Heart left ventricle (tissue), 16 donors: ENCODE measurements at regions not wholly inside any gene's neighbourhood (a gene's known extent, or its start where the extent isn't known, plus 50 kb on each side); places are given as distances from the start of the nearest gene placed in this dataset.

ENCODE experiments used
- ATAC-seq, 4 donors: fragments of 200-7000 bp; cut with Tn5 transposase; one replicate each; pipeline ENCODE4 v1.9.1; 2020 to 2022; ENCODE audit warnings: moderate library complexity in 4 of 4, mild to moderate bottlenecking in 3 of 4, moderate number of reproducible peaks in 1 of 4
- DNase-seq, 5 donors: peaks; one replicate each; pipeline ENCODE4 v3.0.0-alpha.2; 2020
- H3K27ac ChIP-seq, 12 donors: fragments of 200-600 bp; sonication (generic) in 4 of 12; one replicate each; pipeline versions ENCODE4 v1.5.0 to v1.8.0; 2016 to 2022; ENCODE audit warnings: mild to moderate bottlenecking in 2 of 12
- H3K27me3 ChIP-seq, 9 donors: fragments of 200-600 bp; sonication (generic) in 2 of 9; one replicate each; pipeline versions ENCODE4 v1.5.1 to v1.8.0; 2016 to 2022; ENCODE audit warnings: mild to moderate bottlenecking in 3 of 9
- H3K36me3 ChIP-seq, 9 donors: fragments of 200-600 bp; sonication (generic) in 2 of 9; one replicate each; pipeline versions ENCODE4 v1.5.0 to v1.8.0; 2018 to 2022; ENCODE audit warnings: mild to moderate bottlenecking in 2 of 9
- H3K4me1 ChIP-seq, 12 donors: fragments of 200-600 bp; sonication (generic) in 4 of 12; one replicate each; pipeline versions ENCODE4 v1.5.0 to v1.8.0; 2016 to 2022; ENCODE audit warnings: mild to moderate bottlenecking in 3 of 12
- H3K4me3 ChIP-seq, 12 donors: fragments of 200-600 bp; sonication (generic) in 4 of 12; one replicate each; pipeline versions ENCODE4 v1.5.0 to v1.8.0; 2017 to 2022; ENCODE audit warnings: mild to moderate bottlenecking in 9 of 12, moderate library complexity in 4 of 12
- H3K9me3 ChIP-seq, 12 donors: fragments of 200-600 bp; sonication (generic) in 4 of 12; one replicate each; pipeline versions ENCODE4 v1.5.0 to v1.8.0; 2016 to 2022; ENCODE audit warnings: mild to moderate bottlenecking in 1 of 12
- POLR2A ChIP-seq, 2 donors: fragments of 450-650 bp; IDR thresholded peaks; one replicate each; pipeline ENCODE4 v1.6.1; 2017; ENCODE audit warnings: antibody characterized with exemption in 2 of 2, mild to moderate bottlenecking in 2 of 2, moderate library complexity in 2 of 2
- WGBS, 4 donors: extraction: QIAGEN DNeasy Blood & Tissue Kit in 2 of 4; methylation state at CpG; one replicate each; pipeline versions ENCODE4 v1.1.5 to v1.1.7; 2013 to 2018; 5-methylcytosine and 5-hydroxymethylcytosine counted together
- intact Hi-C, 10 donors: fragments of 100-400 bp; cut with DNase I; formaldehyde crosslinking; loops; one replicate each; pipeline versions ENCODE4 v1.11.1 to v1.14.2; 2022
- TF ChIP-seq, protein P1 (sequence below), 12 donors: fragments of 200-600 bp; sonication (generic) in 4 of 12; IDR thresholded peaks; one replicate each; pipeline versions ENCODE4 v1.5.0 to v1.8.0; 2018 to 2022; ENCODE audit warnings: antibody characterized with exemption in 12 of 12, mild to moderate bottlenecking in 5 of 12
- donor health status: ischemic (EF 13 %, LVEDD 7.1; RV severe dilation, severe dysfunction).
- donor health status: healthy with polysubstance abuse.
- donor health status: DM: no; HTN: yes; CAD: no.
- donor health status: DM: no; HTN: no; CAD: no.
- donor health status: ischemic (EF 25% LVEDD 6.9; RV normal size, moderate dysfunction).
- donor health status: ischemic (EF 25% LVEDD 5.7; RV mildly dilated, moderate dysfunction).
- donor health status: healthy.
- donor health status: DM: yes; HTN: yes; CAD: no.
- donor health status: ischemic (EF 35%, LVEDD 5.7; RV mildly dilated, moderate dysfunction).
- donor health status: nonischemic (EF 11% LVEDD 7.7; RV severe dilation, severe dysfunction).
- donor health status: DM: yes; HTN: yes; CAD: no.
- donor health status: PGD.
- donor health status: ischemic (EF 29% LVEDD 5.4; RV normal size, mild dysfunction).
- donor health status: nonischemic (EF 23%, LVEDD 6.1; RV moderate dilation, normal function).

- TF ChIP-seq POLR2A (IDR thresholded peaks at IDR 0.05) = no peak
- TF ChIP-seq, protein P1, sequence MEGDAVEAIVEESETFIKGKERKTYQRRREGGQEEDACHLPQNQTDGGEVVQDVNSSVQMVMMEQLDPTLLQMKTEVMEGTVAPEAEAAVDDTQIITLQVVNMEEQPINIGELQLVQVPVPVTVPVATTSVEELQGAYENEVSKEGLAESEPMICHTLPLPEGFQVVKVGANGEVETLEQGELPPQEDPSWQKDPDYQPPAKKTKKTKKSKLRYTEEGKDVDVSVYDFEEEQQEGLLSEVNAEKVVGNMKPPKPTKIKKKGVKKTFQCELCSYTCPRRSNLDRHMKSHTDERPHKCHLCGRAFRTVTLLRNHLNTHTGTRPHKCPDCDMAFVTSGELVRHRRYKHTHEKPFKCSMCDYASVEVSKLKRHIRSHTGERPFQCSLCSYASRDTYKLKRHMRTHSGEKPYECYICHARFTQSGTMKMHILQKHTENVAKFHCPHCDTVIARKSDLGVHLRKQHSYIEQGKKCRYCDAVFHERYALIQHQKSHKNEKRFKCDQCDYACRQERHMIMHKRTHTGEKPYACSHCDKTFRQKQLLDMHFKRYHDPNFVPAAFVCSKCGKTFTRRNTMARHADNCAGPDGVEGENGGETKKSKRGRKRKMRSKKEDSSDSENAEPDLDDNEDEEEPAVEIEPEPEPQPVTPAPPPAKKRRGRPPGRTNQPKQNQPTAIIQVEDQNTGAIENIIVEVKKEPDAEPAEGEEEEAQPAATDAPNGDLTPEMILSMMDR (IDR thresholded peaks at IDR 0.05) = no peak
- H3K27me3 ChIP-seq = no peaks in the 10 kb centered on the region
- H3K27ac ChIP-seq = no peak overlapping the region
- H3K9me3 ChIP-seq = no peaks in the 10 kb centered on the region
- DNase-seq (no peak), ATAC-seq (no peak)
- intact Hi-C loops = no loop called here
- no peaks in the 10 kb centered on the region for H3K36me3 ChIP-seq
- H3K4me3 ChIP-seq = no peak overlapping the region
- H3K4me1 ChIP-seq = no peaks in the 10 kb centered on the region
Measured at GRCh38 chr4:166432125-166432524, 559.1 kb downstream of the TLL1 start.

- no peaks in the 10 kb centered on the region for H3K4me1 ChIP-seq
- DNase-seq = no peak
- no peak for ATAC-seq
- no peak overlapping the region for H3K27ac ChIP-seq
- H3K27me3 ChIP-seq = no peaks in the 10 kb centered on the region
- H3K9me3 ChIP-seq = no peaks in the 10 kb centered on the region
- H3K36me3 ChIP-seq = no peaks in the 10 kb centered on the region
- no peak overlapping the region for H3K4me3 ChIP-seq
- no peak for TF ChIP-seq POLR2A (IDR thresholded peaks at IDR 0.05)
- TF ChIP-seq, protein P1 (IDR thresholded peaks at IDR 0.05) = no peak
- intact Hi-C loops = no loop called here
Measured at GRCh38 chr4:166432842-166433241, 559.8 kb downstream of the TLL1 start.

DNA sequence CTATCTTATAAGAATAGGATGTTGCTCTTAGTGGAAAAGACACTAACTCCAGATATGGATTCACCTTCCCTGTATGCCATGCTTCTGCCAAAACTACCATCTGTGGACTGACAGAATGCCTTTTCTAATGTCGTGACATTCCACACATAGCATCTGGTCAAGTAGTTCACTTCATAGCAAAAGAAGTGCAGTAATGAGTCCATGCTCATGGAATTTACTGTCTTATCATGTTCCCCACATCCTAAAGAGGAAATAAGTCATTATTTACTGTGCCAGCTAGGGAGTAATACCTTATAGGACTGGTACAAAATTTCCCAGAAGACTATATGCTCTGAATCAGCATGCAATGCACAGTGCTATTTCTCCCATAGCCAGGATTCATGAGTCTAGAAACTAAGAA lies 562.4 kb downstream of the TLL1 start:
- 0 to 11% (median 0%) methylated on average over 1 of the region's 1 CpG for WGBS, 4 donors
- Histone ChIP-seq H3K27ac (no peak overlapping the region), H3K9me3 (peaks cover 0 to 3% (median 0%) of the 10 kb centered on the region in 12 donors), H3K27me3 (no peaks in the 10 kb centered on the region), H3K4me3 (no peak overlapping the region), H3K4me1 (no peaks in the 10 kb centered on the region), H3K36me3 (no peaks in the 10 kb centered on the region)
- DNase-seq (no peak), ATAC-seq (no peak)
- TF ChIP-seq, protein P1 (IDR thresholded peaks at IDR 0.05) = no peak
- no peak for TF ChIP-seq POLR2A (IDR thresholded peaks at IDR 0.05)
- intact Hi-C loops = no loop called here

DNA sequence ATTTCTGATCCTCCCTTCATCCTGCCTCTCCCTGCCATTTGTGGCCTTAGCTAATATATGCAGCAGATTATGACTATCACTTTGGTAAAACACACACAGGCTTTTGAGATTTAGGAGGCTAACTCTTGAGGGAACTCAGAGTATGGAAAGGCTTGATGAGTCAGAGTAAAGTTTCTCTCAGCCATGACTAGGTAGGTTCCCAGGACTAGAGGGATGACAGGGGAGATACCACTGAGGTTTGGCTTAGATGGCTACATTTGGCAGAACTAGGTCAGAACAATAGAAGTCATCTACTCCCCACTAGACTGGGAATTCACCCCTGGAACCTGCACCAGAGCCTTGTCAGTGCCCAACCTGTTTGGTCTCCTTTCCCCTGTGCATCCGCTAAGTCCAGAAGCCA lies 585.7 kb downstream of the TLL1 start:
- WGBS, 4 donors = 82 to 100% (median 98%) methylated on average over 1 of the region's 1 CpG
- no peak overlapping the region for H3K27ac ChIP-seq
- no peak for DNase-seq
- H3K4me1 ChIP-seq = no peaks in the 10 kb centered on the region
- no peaks in the 10 kb centered on the region for H3K9me3 ChIP-seq
- no peak for TF ChIP-seq POLR2A (IDR thresholded peaks at IDR 0.05)
- TF ChIP-seq, protein P1 (IDR thresholded peaks at IDR 0.05) = no peak
- H3K4me3 ChIP-seq = no peak overlapping the region
- H3K27me3 ChIP-seq = no peaks in the 10 kb centered on the region
- ATAC-seq = no peak
- intact Hi-C loops = no loop called here
- H3K36me3 ChIP-seq = no peaks in the 10 kb centered on the region
